D341Med (cell line): ENCODE measurements at regions not wholly inside any gene's neighbourhood (a gene's known extent, or its start where the extent isn't known, plus 50 kb on each side); places are given as distances from the start of the nearest gene placed in this dataset.
"Not testable (repeated sequence)": the region's sequence is repeated elsewhere in the genome, so short reads cannot be mapped to it uniquely, and the experiment has no call there.

Experiments
- DNase-seq: peaks from one replicate; pipeline ENCODE4 v3.0.0; 2012; ENCODE audit warnings: low spot score

DNA sequence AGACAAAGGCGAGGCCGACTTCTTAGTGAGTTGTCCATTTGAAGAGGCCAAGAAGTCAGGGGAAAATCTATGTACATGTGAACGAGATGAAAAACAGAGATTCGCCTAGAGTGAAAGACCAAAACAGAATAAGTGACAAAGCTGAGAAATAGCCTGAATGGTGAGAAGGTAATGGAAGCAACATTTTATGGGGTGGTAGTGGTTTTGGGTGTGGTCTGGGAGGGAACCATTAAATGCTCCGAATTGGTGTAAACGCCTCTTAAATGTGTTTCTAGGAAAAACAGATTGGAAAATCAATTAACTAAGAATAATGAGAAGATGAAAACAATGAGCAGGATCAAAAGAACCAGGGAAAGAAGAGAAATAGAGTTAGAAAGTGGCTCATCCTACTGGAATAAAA is 83.8 kb upstream of the MANSC4 start:
- no peak for DNase-seq

DNA sequence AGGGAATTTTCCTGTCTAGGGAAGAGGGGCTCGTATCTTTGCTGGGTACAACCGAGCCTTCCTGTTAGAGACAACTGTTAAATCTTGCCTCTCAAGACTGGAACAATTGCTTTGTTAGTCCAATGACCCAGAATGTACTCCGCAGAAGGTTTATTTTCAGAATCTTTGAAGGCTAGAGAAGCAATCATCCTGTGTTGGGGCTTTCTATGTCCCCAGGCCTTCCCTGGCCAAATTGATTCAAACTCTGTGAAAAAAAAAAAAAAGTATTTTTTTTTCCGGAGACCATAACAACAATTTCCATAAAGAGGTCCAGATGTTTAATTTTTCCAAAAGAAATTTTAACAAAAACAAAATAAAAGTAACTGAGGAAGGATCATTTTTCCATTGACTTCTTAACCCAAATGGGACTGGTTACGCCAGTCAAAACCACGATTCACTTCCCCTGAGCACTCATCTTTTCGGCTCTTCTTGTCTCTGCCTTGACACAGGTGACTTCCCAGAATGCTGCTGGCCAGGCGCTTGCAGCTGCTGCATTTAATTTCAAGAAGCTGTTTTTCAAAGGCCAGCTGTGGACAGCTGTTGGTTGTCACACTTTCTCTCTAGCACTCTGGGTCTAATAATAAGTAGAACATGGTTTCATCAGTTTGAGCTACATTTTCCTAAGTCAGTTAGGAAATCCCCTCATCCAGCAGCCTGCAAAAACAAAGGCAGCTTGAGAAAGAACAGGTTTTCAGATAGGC is 81.6 kb upstream of the MANSC4 start:
- DNase-seq, result no peak

DNA sequence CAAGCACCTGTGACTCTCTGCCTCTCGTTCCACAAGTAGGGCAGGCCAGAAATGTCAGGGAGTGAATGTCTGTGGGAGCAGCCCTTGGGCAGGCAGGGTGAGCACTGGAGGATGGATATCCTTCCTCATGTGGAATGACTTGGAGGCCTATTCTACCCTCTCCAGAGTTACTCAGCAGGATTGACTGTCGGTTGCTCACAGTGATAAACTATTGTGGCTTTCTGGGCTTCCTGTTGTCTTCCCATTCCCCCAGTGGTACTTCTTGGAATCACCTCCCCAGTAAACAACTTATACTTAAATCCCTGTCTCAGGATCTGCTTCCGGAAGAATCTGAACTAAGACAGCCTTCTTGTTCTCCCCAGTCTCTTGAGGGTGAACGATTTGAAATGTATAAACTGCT is 79.6 kb upstream of the MANSC4 start:
- DNase-seq, result no peak

DNA sequence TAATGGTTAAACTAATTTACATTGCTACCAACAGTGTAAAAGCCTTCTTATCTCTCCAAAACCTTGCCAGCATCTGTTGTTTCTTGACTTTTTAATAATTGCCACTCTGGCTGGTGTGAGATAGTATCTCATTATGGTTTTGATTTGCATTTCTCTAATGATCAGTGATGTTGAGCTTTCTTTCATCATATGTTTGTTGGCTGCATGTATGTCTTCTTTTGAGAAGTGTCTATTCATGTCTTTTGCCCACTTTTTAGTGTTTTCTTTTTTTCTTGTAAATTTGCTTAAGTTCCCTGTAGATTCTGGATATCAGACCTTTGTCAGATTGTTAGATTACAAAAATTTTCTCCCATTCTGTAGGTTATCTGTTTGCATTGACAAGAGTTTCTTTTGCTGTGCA is 77.0 kb upstream of the MANSC4 start:
- DNase-seq, result not testable (repeated sequence)

DNA sequence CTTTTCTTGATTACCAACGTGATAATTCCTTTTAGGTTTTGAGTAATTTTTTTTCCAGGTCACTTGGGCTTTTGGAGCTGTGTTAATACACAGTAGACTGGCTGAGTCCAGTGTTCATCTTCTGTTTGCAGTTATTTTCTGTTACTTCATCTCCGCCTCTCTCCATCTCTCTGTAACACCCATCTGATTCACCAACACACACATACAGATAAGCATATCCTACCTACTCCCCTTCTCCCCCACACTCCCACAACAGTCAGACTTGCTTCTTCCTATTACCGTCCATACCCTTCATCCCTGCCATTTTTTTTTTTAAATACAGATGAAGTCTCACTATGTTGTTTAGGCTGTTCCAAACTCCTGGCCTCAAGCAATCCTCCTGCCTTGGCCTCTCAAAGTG is 72.7 kb upstream of the MANSC4 start:
- DNase-seq, result no peak
